Activated CD8-positive, alpha-beta T cell treated with anti-CD3 and anti-CD28 coated beads for 36 hours (primary cell): ENCODE measurements at regions not wholly inside any gene's neighbourhood (a gene's known extent, or its start where the extent isn't known, plus 50 kb on each side); places are given as distances from the start of the nearest gene placed in this dataset.

Experiments
- ATAC-seq: fragments of 200-7000 bp; cut with Tn5 transposase; one replicate; pipeline ENCODE4 v1.10.0; 2021; ENCODE audit warnings: mild to moderate bottlenecking, moderate library complexity
- CTCF ChIA-PET: fragments of 350-600 bp; sonication (Branson Sonifier 250); formaldehyde crosslinking; loops from one replicate; lab custom pipeline; 2021; ENCODE audit warnings: antibody characterized with exemption; lab: Charles Lee
- POLR2A ChIA-PET: fragments of 350-600 bp; sonication (Branson Sonifier 250); formaldehyde crosslinking; loops from one replicate; lab custom pipeline; 2021; ENCODE audit warnings: antibody characterized with exemption; lab: Charles Lee
- DNase-seq: peaks from one replicate; pipeline ENCODE4 v3.0.0-alpha.2; 2020
- H3K27ac Mint-ChIP-seq: one replicate; pipeline ENCODE4 v1.8.0; 2021; ENCODE audit warnings: mild to moderate bottlenecking, mixed read lengths
- H3K27me3 Mint-ChIP-seq: one replicate; pipeline ENCODE4 v1.8.0; 2021; ENCODE audit warnings: mixed read lengths
- H3K36me3 Mint-ChIP-seq: one replicate; pipeline ENCODE4 v1.8.0; 2021; ENCODE audit warnings: low read depth, mixed read lengths
- H3K4me1 Mint-ChIP-seq: one replicate; pipeline ENCODE4 v1.8.0; 2021; ENCODE audit warnings: low read depth, mixed read lengths
- H3K4me3 Mint-ChIP-seq: one replicate; pipeline ENCODE4 v1.8.0; 2021; ENCODE audit warnings: mild to moderate bottlenecking, moderate library complexity, mixed read lengths
- H3K9me3 Mint-ChIP-seq: one replicate; pipeline ENCODE4 v1.8.0; 2021; ENCODE audit warnings: mixed read lengths
- intact Hi-C: fragments of 100-400 bp; cut with micrococcal nuclease; formaldehyde crosslinking; loops from one replicate; pipeline ENCODE4 v1.10.0; 2022
- TF ChIP-seq, protein P1 (sequence below): fragments of 200-600 bp; IDR thresholded peaks from one replicate; pipeline ENCODE4 v1.8.0; 2022; ENCODE audit warnings: antibody characterized with exemption, mild to moderate bottlenecking

- no peak overlapping the region for H3K27ac Mint-ChIP-seq
Measured at GRCh38 chr16:55393991-55394390, 70.0 kb downstream of the IRX6 start.

DNA sequence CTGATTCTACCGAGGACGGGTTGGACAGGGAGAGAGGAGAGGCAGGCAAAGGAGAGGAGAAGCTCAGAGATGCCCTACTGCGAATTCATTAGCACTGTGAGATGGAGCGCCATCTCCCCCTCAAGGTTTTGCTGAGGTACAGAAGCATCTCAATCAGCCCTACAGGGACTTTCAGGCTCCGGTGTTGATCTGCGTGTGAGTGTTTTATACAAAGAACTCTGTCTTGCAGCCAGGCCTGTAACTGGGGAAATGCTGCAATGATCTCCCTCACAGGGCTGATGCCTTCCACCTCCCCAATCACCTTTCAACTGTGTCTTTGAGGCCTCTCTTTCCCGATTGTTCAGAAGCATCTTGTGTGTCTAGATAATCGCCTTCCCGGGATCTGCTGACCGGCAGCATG lies 74.8 kb downstream of the IRX6 start:
- H3K4me3 Mint-ChIP-seq, result no peak overlapping the region
- H3K9me3 Mint-ChIP-seq, result no peaks in the 10 kb centered on the region
- ATAC-seq (no peak), DNase-seq (no peak)
- ChIA-PET POLR2A (no interaction called here), CTCF (no interaction called here)
- TF ChIP-seq, protein P1, sequence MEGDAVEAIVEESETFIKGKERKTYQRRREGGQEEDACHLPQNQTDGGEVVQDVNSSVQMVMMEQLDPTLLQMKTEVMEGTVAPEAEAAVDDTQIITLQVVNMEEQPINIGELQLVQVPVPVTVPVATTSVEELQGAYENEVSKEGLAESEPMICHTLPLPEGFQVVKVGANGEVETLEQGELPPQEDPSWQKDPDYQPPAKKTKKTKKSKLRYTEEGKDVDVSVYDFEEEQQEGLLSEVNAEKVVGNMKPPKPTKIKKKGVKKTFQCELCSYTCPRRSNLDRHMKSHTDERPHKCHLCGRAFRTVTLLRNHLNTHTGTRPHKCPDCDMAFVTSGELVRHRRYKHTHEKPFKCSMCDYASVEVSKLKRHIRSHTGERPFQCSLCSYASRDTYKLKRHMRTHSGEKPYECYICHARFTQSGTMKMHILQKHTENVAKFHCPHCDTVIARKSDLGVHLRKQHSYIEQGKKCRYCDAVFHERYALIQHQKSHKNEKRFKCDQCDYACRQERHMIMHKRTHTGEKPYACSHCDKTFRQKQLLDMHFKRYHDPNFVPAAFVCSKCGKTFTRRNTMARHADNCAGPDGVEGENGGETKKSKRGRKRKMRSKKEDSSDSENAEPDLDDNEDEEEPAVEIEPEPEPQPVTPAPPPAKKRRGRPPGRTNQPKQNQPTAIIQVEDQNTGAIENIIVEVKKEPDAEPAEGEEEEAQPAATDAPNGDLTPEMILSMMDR, result no peak
- no peak overlapping the region for H3K27ac Mint-ChIP-seq
- H3K27me3 Mint-ChIP-seq, result peaks cover 8% of the 10 kb centered on the region
- no peaks in the 10 kb centered on the region for H3K4me1 Mint-ChIP-seq
- H3K36me3 Mint-ChIP-seq, result no peaks in the 10 kb centered on the region
- intact Hi-C loops, result no loop called here

More at GRCh38 chr16:55393991-55394390, 70.0 kb downstream of the IRX6 start:
- Mint-ChIP-seq H3K27me3 (peaks cover 3% of the 10 kb centered on the region), H3K9me3 (no peaks in the 10 kb centered on the region), H3K4me3 (no peak overlapping the region), H3K4me1 (no peaks in the 10 kb centered on the region), H3K36me3 (no peaks in the 10 kb centered on the region)
- POLR2A ChIA-PET, result no interaction called here
- no peak for DNase-seq
- ATAC-seq, result no peak
- CTCF ChIA-PET, result no interaction called here
- TF ChIP-seq, protein P1, result no peak
- intact Hi-C loops, result no loop called here

- ChIA-PET CTCF (no interaction called here), POLR2A (no interaction called here)
- no peak overlapping the region for H3K27ac Mint-ChIP-seq
- intact Hi-C loops, result no loop called here
- TF ChIP-seq, protein P1, result no peak
- H3K27me3 Mint-ChIP-seq, result peaks cover 9% of the 10 kb centered on the region
- H3K4me1 Mint-ChIP-seq, result no peaks in the 10 kb centered on the region
- no peaks in the 10 kb centered on the region for H3K9me3 Mint-ChIP-seq
- H3K36me3 Mint-ChIP-seq, result no peaks in the 10 kb centered on the region
- DNase-seq, result no peak
- no peak overlapping the region for H3K4me3 Mint-ChIP-seq
- no peak for ATAC-seq
Measured at GRCh38 chr16:55399911-55400310, 75.9 kb downstream of the IRX6 start.

DNA sequence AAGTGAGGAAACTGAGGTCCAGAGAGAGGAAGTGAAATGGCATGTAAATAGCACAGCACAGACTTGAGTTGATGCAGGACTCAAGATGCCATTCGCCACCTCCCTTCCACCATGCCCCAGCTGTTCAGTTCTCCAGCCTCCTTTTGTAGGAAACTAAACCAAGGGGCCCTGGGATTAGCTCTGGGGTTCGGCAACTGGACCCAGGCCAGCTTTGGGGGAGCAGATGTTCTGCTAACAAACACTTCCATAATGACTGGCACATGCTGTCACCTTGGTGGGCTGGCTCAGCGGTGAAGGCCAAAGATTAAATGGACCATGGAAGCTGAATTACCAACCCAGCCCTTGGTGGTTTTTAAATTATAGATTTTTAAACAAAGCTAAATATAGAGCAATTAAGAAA lies 77.0 kb downstream of the IRX6 start:
- TF ChIP-seq, protein P1, result no peak
- ATAC-seq, result no peak
- Mint-ChIP-seq H3K27me3 (peaks cover 9% of the 10 kb centered on the region), H3K4me1 (no peaks in the 10 kb centered on the region), H3K9me3 (no peaks in the 10 kb centered on the region), H3K36me3 (no peaks in the 10 kb centered on the region), H3K27ac (no peak overlapping the region), H3K4me3 (no peak overlapping the region)
- POLR2A ChIA-PET, result no interaction called here
- CTCF ChIA-PET, result no interaction called here
- intact Hi-C loops, result no loop called here
- no peak for DNase-seq

DNA sequence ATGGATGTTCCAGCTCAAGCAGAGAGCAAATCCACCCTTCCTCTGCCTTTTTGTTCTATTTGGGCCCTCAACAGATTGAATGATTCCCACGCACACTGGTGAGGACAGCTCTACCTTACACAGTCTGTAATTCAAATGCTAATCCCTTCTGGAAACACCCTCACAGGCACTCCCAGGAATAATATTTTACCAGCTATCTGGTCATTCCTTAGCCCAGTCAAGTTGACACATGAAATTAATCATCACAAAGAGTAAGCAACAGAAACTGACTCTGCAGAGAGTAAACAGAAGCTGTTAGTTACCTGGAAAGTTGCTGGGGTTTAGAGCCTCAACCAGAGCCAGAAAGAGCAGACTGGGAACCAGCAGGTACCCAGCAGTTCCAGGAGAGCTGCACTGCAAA lies 75.5 kb upstream of the MMP2 start:
- POLR2A ChIA-PET, result no interaction called here
- Mint-ChIP-seq H3K9me3 (no peaks in the 10 kb centered on the region), H3K4me3 (no peak overlapping the region), H3K27ac (no peak overlapping the region), H3K4me1 (no peaks in the 10 kb centered on the region), H3K36me3 (no peaks in the 10 kb centered on the region), H3K27me3 (peaks cover 8% of the 10 kb centered on the region)
- ATAC-seq, result no peak
- CTCF ChIA-PET, result interaction anchor here (1.2 kb wide), 1 partner anchor 61 kb away, joined by 4 read pairs; no protein-coding TSS in a partner anchor
- TF ChIP-seq, protein P1, result no peak
- no peak for DNase-seq
- intact Hi-C loops, result no loop called here
